ENCODE measurements at regions not wholly inside any gene's neighbourhood (a gene's known extent, or its start where the extent isn't known, plus 50 kb on each side); places are given as distances from the start of the nearest gene placed in this dataset.

DNA sequence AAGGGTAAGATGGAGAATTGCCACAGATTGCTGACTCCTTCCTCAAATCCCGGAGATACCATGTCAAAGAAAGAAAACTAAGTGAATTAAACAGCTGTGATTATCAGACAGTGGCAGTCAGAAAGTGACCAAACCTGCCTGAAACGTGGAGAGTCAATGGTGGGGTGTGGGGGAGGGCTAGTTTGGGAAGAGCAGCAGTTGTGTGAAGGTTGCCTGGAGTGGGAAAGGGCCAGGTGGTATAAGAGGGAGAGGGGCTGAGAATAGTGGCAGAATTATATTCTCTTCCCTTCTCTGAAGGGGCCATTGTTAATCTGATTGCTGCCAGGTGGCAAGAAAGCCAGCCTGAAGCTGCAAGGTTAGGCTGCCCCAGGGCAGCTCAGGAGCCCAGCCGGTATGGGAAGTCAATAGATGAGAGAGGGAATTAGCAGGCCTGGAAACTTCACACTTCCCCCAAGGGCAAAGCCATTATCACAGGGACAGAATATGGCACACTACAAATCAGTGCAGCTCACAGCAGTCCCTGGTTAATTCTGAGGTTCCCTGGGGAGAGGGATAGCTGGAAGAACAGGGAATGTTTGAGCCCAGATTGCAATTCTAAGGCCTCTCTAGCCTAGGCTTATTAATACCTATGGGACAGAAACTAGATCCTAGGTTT lies 83.9 kb upstream of the ITGB1 start:
- H3K9me3 ChIP-seq (replicated peaks; ENCODE audit: control insufficient read depth, insufficient read depth, low read length): no peaks in the 10 kb centered on the region
- DNase-seq (ENCODE audit: low read depth, low spot score) (no peak), FAIRE-seq (no peak)
- no peaks in the 10 kb centered on the region for H3K36me3 ChIP-seq (ENCODE audit: control insufficient read depth in 2 of 2, extremely low read depth in 1 of 2, insufficient read depth in 2 of 2, low read length in 2 of 2)
- no peaks in the 10 kb centered on the region for H3K9me1 ChIP-seq (replicated peaks; ENCODE audit: control insufficient read depth, extremely low read depth, insufficient read depth, low read length)
- H3K9ac ChIP-seq (replicated peaks; ENCODE audit: extremely low read depth, insufficient read depth, low read length): no peak overlapping the region
- H3K27me3 ChIP-seq (ENCODE audit: control insufficient read depth in 2 of 2, insufficient read depth in 2 of 2, low read length in 2 of 2): no peaks in the 10 kb centered on the region
- no peaks in the 10 kb centered on the region for H3K79me2 ChIP-seq (ENCODE audit: control insufficient read depth, insufficient read depth, low read length)
- dilution Hi-C loops (cut with MboI; ENCODE audit: extremely low pct_ligation_motif_present, low sequenced_read_pairs): no loop called here
- CTCF ChIA-PET: interaction anchor here (1.2 to 1.8 kb wide), 2 partner anchors 10 to 11 kb away, joined by 5 to 9 read pairs; no protein-coding TSS in a partner anchor
- no peaks in the 10 kb centered on the region for H4K20me1 ChIP-seq (replicated peaks; ENCODE audit: control insufficient read depth, extremely low read depth, insufficient read depth, low read length)
- H3K4me2 ChIP-seq (ENCODE audit: insufficient read depth, low read length): no peak overlapping the region
- H2AFZ ChIP-seq (ENCODE audit: low read depth, low read length): no peak overlapping the region
- H3K4me3 ChIP-seq (replicated peaks in 1 of 3; ENCODE audit: insufficient read depth in 1 of 3, low read depth in 1 of 3, low read length in 3 of 3): no peak overlapping the region
- POLR2A ChIA-PET: no interaction called here
- no peaks in the 10 kb centered on the region for H3K4me1 ChIP-seq (ENCODE audit: control insufficient read depth, extremely low read depth, insufficient read depth, low read length)
- TF ChIP-seq JUN (IDR thresholded peaks at IDR 0.05; ENCODE audit: borderline replicate concordance, insufficient read depth, insufficient read length, low read depth): no peak
- no peak for TF ChIP-seq FOS (IDR thresholded peaks at IDR 0.05; ENCODE audit: borderline replicate concordance, insufficient read depth, low read length)
- no peak for TF ChIP-seq GATA2 (IDR thresholded peaks at IDR 0.05; ENCODE audit: insufficient read depth, insufficient read length, low read depth, low read length)
- TF ChIP-seq MYC (IDR thresholded peaks at IDR 0.05; ENCODE audit: low read depth, low read length): no peak
- no peak for TF ChIP-seq CTCF (IDR thresholded peaks at IDR 0.05; ENCODE audit: extremely low read depth in 1 of 2, insufficient read depth in 1 of 2, low read depth in 1 of 2, low read length in 2 of 2)
- no peak for TF ChIP-seq POLR2A (IDR thresholded peaks at IDR 0.05; ENCODE audit: low read depth, low read length)
- no peak for TF ChIP-seq EZH2 (IDR thresholded peaks at IDR 0.05; ENCODE audit: borderline replicate concordance, low read depth, low read length, severe bottlenecking)
- no peak for TF ChIP-seq POLR2AphosphoS5 (IDR thresholded peaks at IDR 0.05; ENCODE audit: insufficient read depth, low read depth, low read length)
- no peak for TF ChIP-seq MAX (IDR thresholded peaks at IDR 0.05; ENCODE audit: insufficient read depth, insufficient read length)
- intact Hi-C loops (cut with micrococcal nuclease): no loop called here
- BruUV-seq (replicated peaks): no TSS peak
- no peak overlapping the region for H3K27ac ChIP-seq (ENCODE audit: insufficient read depth, low read depth, low read length)

All from endothelial cell of umbilical vein (primary cell).